ENCODE measurements at regions not wholly inside any gene's neighbourhood (a gene's known extent, or its start where the extent isn't known, plus 50 kb on each side); places are given as distances from the start of the nearest gene placed in this dataset.
"Not testable (repeated sequence)": the region's sequence is repeated elsewhere in the genome, so short reads cannot be mapped to it uniquely, and the experiment has no call there.

DNA sequence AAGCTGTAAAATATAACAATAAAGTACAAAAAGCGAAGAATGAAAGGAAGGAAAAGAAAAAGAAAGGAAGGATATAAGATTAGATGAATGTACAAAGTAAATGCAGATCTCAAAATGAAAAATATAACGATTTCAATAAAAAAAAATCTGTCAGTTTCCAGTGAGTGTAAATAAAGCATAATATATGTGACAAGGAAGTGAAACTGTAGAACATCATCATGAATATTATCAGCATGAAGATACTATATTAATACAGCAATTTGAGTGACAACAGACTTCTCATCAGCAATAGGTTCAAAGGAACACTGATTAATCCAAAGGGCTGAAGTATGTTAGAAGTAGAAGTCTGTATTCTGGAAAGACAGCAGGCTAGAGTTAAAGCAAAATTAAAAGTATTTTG is 659.5 kb upstream of the MBL2 start:
- DNase-seq (ENCODE audit: low spot score), result no peak

DNA sequence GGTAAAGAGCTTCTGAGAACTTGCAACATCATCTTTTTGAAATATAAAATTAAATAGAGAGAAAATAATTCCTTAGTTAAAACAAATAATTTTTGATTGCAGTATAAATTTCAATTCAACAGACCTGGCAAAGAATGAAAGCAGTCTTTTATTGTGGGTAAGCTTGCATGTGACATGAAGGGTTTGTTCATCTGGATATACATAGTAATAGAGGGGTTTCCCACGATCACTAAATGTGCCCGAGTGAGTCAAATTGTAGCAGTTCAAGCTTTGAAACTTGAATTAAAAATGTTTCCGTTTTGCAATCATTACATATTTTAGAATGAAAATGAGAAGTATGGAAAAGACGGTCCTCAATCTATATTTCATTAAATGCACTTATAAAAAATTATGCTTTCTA is 658.4 kb upstream of the MBL2 start:
- no peak for DNase-seq (ENCODE audit: low spot score)

DNA sequence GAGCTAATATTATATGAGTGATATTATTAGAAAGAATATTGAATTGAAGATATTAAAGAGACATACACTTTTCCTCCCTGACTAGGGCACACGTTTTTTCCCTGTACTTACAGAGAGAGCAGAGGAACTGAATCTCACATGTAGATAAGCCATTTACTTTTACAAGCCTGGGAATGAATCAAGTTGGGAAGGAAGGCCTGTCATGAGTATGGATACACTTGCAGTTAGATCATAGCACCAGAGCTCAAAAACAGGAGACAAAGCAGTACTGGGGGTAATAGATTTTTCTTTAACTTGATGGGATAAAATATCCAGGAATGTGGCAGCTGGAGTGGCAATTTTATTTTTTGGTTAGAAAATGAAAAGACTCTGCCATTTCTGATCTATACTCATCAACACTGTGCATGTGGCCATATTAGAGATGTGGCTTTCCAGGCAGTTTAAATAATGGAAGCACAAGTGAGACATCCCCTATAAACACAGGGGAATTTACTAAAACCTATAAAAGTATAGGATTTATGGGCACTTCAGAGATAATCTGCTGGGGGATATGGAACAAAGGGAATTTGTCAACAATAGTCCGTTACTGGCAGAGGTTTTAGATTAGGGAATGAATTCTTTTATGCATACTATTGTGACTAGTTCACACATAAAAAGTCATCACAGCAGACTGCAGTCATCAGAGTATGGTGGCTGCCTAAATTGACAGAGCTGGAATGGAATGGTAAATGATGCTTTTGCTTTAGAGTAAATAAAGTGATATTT is 657.7 kb upstream of the MBL2 start:
- DNase-seq (ENCODE audit: low spot score), result no peak

- no peak for DNase-seq (ENCODE audit: low spot score)
Measured at GRCh38 chr10:53422223-53422888, 649.8 kb upstream of the MBL2 start.

GRCh38 chr10:53412651-53413050 is 640.1 kb upstream of the MBL2 start:
- DNase-seq (ENCODE audit: low spot score), result no peak

DNA sequence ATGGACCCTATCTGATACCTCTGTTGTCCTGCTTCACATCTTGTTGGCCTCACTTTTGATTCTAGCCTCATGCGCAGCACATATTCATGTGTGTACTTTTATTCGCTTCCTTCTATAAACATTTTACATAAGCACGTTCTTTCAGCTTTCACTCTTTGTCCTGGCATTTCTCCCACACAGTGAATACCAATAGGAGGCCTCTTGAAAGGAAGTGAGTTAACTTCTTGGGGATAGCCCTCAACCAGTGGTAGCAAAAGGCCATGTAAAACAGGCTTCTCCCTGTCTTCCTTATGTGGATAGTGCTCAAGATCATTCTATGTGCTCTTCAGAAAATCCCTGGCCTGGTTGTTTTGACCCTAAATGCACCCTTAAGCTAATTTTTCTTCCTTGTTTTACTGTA is 633.9 kb upstream of the MBL2 start:
- DNase-seq (ENCODE audit: low spot score), result no peak

DNA sequence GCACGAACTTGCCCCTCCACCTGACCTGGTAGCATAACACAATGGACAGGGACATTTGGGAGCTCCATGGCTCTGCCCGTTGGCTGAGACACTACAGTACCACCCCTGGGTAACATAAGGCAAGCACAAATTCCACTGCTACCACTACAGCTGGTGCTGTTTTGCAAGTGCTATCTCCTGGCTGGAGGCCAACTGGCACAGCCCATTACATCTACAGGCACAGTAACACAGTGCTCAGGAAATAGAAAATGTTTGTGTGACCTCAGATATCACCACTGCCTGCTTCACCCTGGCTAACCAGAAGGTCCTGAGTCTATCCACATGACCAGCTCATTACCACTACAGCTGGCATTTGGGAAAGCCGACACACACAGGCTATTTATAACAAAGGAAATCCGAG is 631.1 kb upstream of the MBL2 start:
- DNase-seq (ENCODE audit: low spot score), result no peak

DNA sequence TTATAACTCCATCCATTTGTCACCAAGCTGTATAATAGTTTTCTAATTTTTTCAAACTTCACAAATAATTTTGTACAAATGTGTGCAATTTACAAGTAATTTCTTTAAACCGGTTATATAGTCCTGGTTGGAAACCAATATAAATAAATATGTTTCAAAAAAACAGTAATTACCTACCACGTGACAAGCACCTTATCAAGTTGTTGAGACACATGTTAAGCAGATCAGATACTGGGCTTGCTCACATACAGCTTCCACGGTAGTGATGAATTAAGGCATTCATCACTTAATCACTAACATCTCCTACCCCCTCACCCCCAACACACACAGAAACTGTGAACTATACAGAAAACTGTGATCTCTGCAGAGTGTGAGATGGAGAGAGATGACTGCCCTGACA is 630.0 kb upstream of the MBL2 start:
- no peak for DNase-seq (ENCODE audit: low spot score)

GRCh38 chr10:53401536-53401935 is 629.0 kb upstream of the MBL2 start:
- no peak for DNase-seq (ENCODE audit: low spot score)

DNA sequence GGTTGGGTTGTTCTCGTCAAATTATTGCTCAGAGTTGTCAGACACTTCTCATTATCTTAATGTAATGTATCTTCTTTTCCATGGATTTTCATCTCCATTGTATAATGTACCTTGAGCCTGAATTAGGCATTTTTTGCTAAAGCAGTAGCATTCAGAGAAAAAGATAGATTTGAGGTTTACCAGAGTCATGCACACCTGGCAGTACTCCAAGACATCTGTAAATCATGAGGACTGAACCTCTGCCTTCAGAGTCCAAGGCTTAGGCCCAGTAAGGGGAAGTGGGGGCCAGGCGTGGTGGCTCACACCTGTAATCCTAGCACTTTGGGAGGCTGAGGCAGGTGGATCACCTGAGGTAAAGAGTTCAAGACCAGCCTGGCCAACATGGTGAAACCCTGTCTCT is 624.3 kb upstream of the MBL2 start:
- DNase-seq (ENCODE audit: low spot score), result no peak

- no peak for DNase-seq (ENCODE audit: low spot score)
Measured at GRCh38 chr10:53395449-53395848, 622.9 kb upstream of the MBL2 start.

GRCh38 chr10:53387562-53387961 is 615.0 kb upstream of the MBL2 start:
- no peak for DNase-seq (ENCODE audit: low spot score)

GRCh38 chr10:53382543-53382942 is 610.0 kb upstream of the MBL2 start:
- no peak for DNase-seq (ENCODE audit: low spot score)

- no peak for DNase-seq (ENCODE audit: low spot score)
Measured at GRCh38 chr10:53379956-53380355, 607.4 kb upstream of the MBL2 start.

GRCh38 chr10:53370347-53370746 is 597.8 kb upstream of the MBL2 start:
- DNase-seq (ENCODE audit: low spot score), result no peak

DNA sequence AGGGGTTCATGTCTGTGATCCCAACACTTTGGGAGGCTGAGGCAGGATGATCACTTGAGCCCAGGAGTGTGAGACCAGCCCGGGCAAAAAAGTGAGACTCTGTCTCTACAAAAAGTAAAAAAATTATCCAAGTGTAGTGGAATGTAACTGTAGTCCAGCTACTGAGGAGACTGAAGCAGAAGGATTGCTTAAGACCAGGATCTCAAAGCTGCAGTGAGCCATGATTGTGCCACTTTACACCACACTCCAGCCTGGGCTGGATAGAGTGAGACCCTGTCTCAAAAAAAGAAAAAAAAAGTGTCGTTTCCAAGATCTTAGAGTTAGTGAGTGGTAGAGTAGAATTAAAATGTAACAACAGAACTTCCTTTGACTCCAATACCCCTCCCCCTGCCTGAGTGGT is 589.4 kb upstream of the MBL2 start:
- DNase-seq (ENCODE audit: low spot score), result no peak

DNA sequence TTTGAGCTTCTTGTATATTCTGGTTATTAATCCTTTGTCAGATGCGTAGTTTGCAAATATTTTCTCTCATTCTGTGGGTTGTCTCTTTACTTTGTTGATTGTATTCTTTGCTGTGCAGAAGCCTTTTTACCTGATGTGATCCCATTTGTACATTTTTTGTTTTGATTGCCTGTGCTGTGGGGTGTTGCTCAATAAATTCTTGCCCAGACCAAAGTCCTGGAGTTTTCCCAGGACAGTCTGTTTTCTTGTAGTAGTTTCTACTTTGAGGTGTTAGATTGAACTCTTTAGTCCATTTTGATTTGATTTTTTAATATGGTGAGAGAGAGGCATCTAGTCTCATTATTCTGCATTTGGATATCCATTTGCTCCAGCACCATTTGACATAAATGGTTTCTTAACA is 588.7 kb upstream of the MBL2 start:
- no peak for DNase-seq (ENCODE audit: low spot score)

DNA sequence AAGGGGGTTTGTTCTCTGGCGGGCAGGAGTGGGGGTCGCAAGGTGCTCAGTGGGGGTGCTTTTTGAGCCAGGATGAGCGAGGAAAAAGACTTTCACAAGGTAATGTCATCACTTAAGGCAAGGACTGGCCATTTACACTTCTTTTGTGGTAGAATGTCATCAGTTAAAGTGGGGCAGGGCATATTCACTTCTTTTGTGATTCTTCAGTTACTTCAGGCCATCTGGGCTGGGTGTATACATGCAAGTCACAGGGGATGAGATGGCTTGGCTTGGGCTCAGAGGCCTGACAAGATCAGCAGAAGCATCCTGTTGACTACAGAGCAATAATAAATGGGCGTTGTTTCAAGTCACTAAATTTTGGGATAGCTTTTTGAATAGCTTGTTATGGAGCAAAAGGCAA is 586.4 kb upstream of the MBL2 start:
- DNase-seq (ENCODE audit: low spot score), result not testable (repeated sequence)

- DNase-seq (ENCODE audit: low spot score), result no peak
Measured at GRCh38 chr10:53358536-53358935, 586.0 kb upstream of the MBL2 start.

DNA sequence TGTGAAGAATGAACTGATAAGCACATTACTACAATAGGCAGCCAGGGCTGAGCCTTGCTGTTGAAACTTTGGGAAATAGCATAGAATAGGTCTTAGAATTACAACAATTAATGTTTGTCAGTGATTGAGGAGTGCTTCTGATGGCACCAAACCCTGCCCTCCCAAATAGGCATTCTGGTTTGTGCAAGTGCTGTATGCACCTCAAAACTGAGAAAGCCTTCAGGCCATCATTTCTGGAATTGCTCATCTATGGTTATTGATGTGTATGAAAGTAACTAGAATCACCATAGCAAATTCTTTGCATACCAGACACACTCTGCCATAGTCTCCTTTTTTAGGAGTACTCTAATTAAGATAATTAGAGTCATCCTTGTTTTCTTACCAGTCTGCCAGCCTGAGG is 585.0 kb upstream of the MBL2 start:
- no peak for DNase-seq (ENCODE audit: low spot score)

DNA sequence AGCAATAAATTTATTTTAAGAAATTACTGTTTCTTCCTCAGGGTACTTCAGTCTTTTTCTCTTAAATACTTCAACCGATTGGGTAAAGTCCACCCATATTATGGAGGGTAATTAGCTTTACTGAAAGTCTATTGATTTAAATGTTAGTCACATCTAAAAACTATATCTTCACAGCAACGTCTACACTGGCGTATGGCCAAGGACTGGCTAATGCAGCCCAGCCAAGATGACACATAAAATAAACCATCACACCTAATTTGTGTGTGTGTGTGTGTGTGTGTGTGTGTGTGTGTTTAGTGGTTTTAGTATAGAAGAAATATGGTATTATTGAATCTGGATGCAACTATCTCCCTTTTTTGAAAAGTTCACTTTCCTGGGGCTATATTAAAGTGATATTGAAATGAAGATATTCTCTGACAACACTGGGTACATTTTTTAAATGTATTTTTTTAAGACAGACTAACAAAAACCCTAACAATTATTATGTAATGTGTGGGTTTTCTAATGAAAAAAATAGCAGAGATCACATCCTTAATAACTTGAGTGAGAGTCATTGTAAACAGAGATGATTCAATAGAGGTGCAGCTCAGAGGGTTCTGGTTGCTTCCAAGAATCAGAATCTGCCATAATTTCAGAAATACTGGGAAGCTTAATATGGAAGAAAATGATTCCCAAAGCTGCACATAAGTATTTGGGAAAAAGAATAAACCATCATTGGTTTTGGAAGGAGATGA is 584.2 kb upstream of the MBL2 start:
- no peak for DNase-seq (ENCODE audit: low spot score)

- not testable (repeated sequence) for DNase-seq (ENCODE audit: low spot score)
Measured at GRCh38 chr10:53342531-53342930, 569.9 kb upstream of the MBL2 start.

DNA sequence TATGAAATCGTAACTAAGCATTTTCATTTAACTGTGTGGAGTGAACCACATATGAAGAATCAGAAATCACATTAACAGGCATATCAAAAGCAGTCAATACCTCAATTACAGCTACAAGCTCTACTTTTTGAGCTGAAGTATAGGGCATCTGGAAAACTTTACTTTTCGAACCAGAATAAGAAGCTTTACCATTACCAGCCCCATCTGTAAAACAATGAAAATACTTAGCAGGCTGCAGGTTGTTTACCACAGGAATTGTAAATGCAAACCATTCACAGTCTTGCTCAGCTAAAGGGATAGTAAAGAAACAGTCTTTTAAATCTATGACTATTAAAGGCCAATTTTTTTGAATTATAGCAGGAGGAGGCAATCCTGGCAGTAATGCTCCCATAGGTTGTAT is 565.6 kb upstream of the MBL2 start:
- DNase-seq (ENCODE audit: low spot score), result not testable (repeated sequence)

Data from germinal center (tissue), 1 donor.